SK-N-SH treated with all-trans-retinoic acid at 6 μM for 48 hours (cell line): ENCODE measurements at regions not wholly inside any gene's neighbourhood (a gene's known extent, or its start where the extent isn't known, plus 50 kb on each side); places are given as distances from the start of the nearest gene placed in this dataset.
A peak's percentile ranks its signal among the peaks of the same experiment; 100 is the strongest.
"Not testable (repeated sequence)": the region's sequence is repeated elsewhere in the genome, so short reads cannot be mapped to it uniquely, and the experiment has no call there.

ENCODE experiments used
- ATAC-seq: fragments of 200-7000 bp; cut with Tn5 transposase; 3 replicates; pipeline ENCODE4 v1.9.1; 2020; ENCODE audit warnings: mild to moderate bottlenecking, moderate library complexity
- ARNTL ChIP-seq: fragments of 450-650 bp; formaldehyde crosslinking; IDR thresholded peaks from 2 replicates; pipeline ENCODE4 v1.5.0; 2020; ENCODE audit warnings: low read depth, mild to moderate bottlenecking, moderate library complexity, borderline replicate concordance
- BACH2 ChIP-seq: fragments of 250-450 bp; sonication (Bioruptor Pico); IDR thresholded peaks from 2 replicates; pipeline ENCODE4 v1.9.0; 2021; ENCODE audit warnings: mild to moderate bottlenecking, borderline replicate concordance
- CREB5 ChIP-seq: fragments of 250-450 bp; sonication (Bioruptor Pico); IDR thresholded peaks from 2 replicates; pipeline ENCODE4 v1.5.1; 2020; ENCODE audit warnings: low read depth, mild to moderate bottlenecking, moderate library complexity
- CSDC2 ChIP-seq: fragments of 250-450 bp; sonication (Bioruptor Pico); IDR thresholded peaks from 2 replicates; pipeline ENCODE4 v1.5.0; 2020; ENCODE audit warnings: mild to moderate bottlenecking, moderate library complexity
- CSRNP3 ChIP-seq: fragments of 250-450 bp; sonication (Bioruptor Pico); IDR thresholded peaks from 2 replicates; pipeline ENCODE4 v1.5.1; 2021; ENCODE audit warnings: mild to moderate bottlenecking, moderate library complexity
- ESRRG ChIP-seq: fragments of 250-450 bp; sonication (Bioruptor Pico); IDR thresholded peaks from 2 replicates; pipeline ENCODE4 v1.6.1; 2021; ENCODE audit warnings: mild to moderate bottlenecking
- GLIS3 ChIP-seq: fragments of 250-450 bp; sonication (Bioruptor Pico); IDR thresholded peaks from 2 replicates; pipeline ENCODE4 v1.5.0; 2020; ENCODE audit warnings: mild to moderate bottlenecking, moderate library complexity
- ISL1 ChIP-seq: fragments of 250-450 bp; sonication (Bioruptor Pico); IDR thresholded peaks from 2 replicates; pipeline ENCODE4 v2.1.2; 2022; ENCODE audit warnings: mild to moderate bottlenecking, moderate library complexity
- OSR1 ChIP-seq: fragments of 250-450 bp; sonication (Bioruptor Pico); IDR thresholded peaks from 2 replicates; pipeline ENCODE4 v1.8.0; 2022; ENCODE audit warnings: moderate library complexity, mild to moderate bottlenecking, inconsistent platforms
- PATZ1 ChIP-seq: fragments of 250-450 bp; sonication (Bioruptor Pico); IDR thresholded peaks from 2 replicates; pipeline ENCODE4 v1.8.0; 2020; ENCODE audit warnings: mild to moderate bottlenecking, moderate library complexity, borderline replicate concordance
- PPARA ChIP-seq: fragments of 250-450 bp; sonication (Bioruptor Pico); IDR thresholded peaks from 2 replicates; pipeline ENCODE4 v1.5.0; 2020; ENCODE audit warnings: mild to moderate bottlenecking, borderline replicate concordance
- RARB ChIP-seq: fragments of 250-450 bp; sonication (Bioruptor Pico); IDR thresholded peaks from 2 replicates; pipeline ENCODE4 v1.8.0; 2021; ENCODE audit warnings: mild to moderate bottlenecking, moderate library complexity
- SNAI2 ChIP-seq: fragments of 250-450 bp; sonication (Bioruptor Pico); IDR thresholded peaks from 2 replicates; pipeline ENCODE4 v1.5.0; 2020; ENCODE audit warnings: mild to moderate bottlenecking, moderate library complexity
- TOX ChIP-seq: fragments of 250-450 bp; sonication (Bioruptor Pico); IDR thresholded peaks from 2 replicates; pipeline ENCODE4 v1.8.0; 2021; ENCODE audit warnings: mild to moderate bottlenecking, moderate library complexity, borderline replicate concordance
- ZC3H10 ChIP-seq: fragments of 250-450 bp; sonication (Bioruptor Pico); IDR thresholded peaks from 2 replicates; pipeline ENCODE4 v1.5.1; 2021; ENCODE audit warnings: mild to moderate bottlenecking, moderate library complexity
- ZFP3 ChIP-seq: fragments of 250-450 bp; sonication (Bioruptor Pico); IDR thresholded peaks from 2 replicates; pipeline ENCODE4 v1.5.0; 2020; ENCODE audit warnings: mild to moderate bottlenecking, moderate library complexity
- ZFP30 ChIP-seq: fragments of 450-650 bp; formaldehyde crosslinking; IDR thresholded peaks from 2 replicates; pipeline ENCODE4 v1.5.0; 2022; ENCODE audit warnings: mild to moderate bottlenecking, moderate library complexity
- ZNF565 ChIP-seq: fragments of 450-650 bp; formaldehyde crosslinking; conservative IDR thresholded peaks from 2 replicates; pipeline ENCODE4 v1.5.0; 2020; ENCODE audit warnings: low read depth, mild to moderate bottlenecking, moderate library complexity
- ZNF70 ChIP-seq: fragments of 450-650 bp; formaldehyde crosslinking; IDR thresholded peaks from 2 replicates; pipeline ENCODE4 v1.5.0; 2020; ENCODE audit warnings: mild to moderate bottlenecking, moderate library complexity

GRCh38 chr1:229716069-229716468, 90.0 kb downstream of the URB2 start:
- TF ChIP-seq TOX (CRISPR knock-in tag): no peak
- TF ChIP-seq SNAI2 (CRISPR knock-in tag): no peak
- no peak for TF ChIP-seq ZNF70 (CRISPR knock-in tag)
- TF ChIP-seq ZNF565 (CRISPR knock-in tag): no peak
- TF ChIP-seq RARB (CRISPR knock-in tag): no peak
- TF ChIP-seq BACH2 (CRISPR knock-in tag): no peak
- TF ChIP-seq PATZ1 (CRISPR knock-in tag): no peak

GRCh38 chr1:229716704-229717103, 90.7 kb downstream of the URB2 start:
- TF ChIP-seq ISL1 (CRISPR knock-in tag) (no peak), CSDC2 (CRISPR knock-in tag) (no peak)
- ATAC-seq: no peak

More at GRCh38 chr1:229716069-229716468, 90.0 kb downstream of the URB2 start:
- peak; percentile 26; the same call in 2 of the 3 replicates for ATAC-seq

GRCh38 chr1:229717786-229718576, 91.9 kb downstream of the URB2 start:
- ATAC-seq: peak; percentile 35; the same call in 2 of the 3 replicates
- TF ChIP-seq OSR1 (CRISPR knock-in tag): no peak
- TF ChIP-seq RARB (CRISPR knock-in tag): no peak
- no peak for TF ChIP-seq TOX (CRISPR knock-in tag)
- no peak for TF ChIP-seq ARNTL
- no peak for TF ChIP-seq ESRRG (CRISPR knock-in tag)

- TF ChIP-seq SNAI2 (CRISPR knock-in tag): no peak
- no peak for ATAC-seq
Measured at GRCh38 chr1:229726061-229726460, 100.0 kb downstream of the URB2 start.

GRCh38 chr1:229729916-229730315, 103.9 kb downstream of the URB2 start:
- no peak for ATAC-seq
- TF ChIP-seq ZFP30 (CRISPR knock-in tag): no peak
- peak; percentile 23; the same call in 1 of the 2 replicates for TF ChIP-seq ZNF70 (CRISPR knock-in tag)

- ATAC-seq: no peak
- TF ChIP-seq PPARA (CRISPR knock-in tag): no peak
- no peak for TF ChIP-seq ZFP3
- no peak for TF ChIP-seq BACH2 (CRISPR knock-in tag)
- TF ChIP-seq CREB5 (CRISPR knock-in tag): no peak
- no peak for TF ChIP-seq ESRRG (CRISPR knock-in tag)
Measured at GRCh38 chr1:229730573-229730972, 104.5 kb downstream of the URB2 start.

- ATAC-seq: no peak
- TF ChIP-seq CSDC2 (CRISPR knock-in tag): no peak
- no peak for TF ChIP-seq GLIS3
- TF ChIP-seq SNAI2 (CRISPR knock-in tag): no peak
- TF ChIP-seq ISL1 (CRISPR knock-in tag): no peak
- no peak for TF ChIP-seq BACH2 (CRISPR knock-in tag)
Measured at GRCh38 chr1:229732061-229732460, 106.0 kb downstream of the URB2 start.

- TF ChIP-seq ZFP3 (no peak), PATZ1 (CRISPR knock-in tag) (no peak), ZC3H10 (no peak), CSRNP3 (CRISPR knock-in tag) (no peak), ARNTL (no peak)
- no peak for ATAC-seq
Measured at GRCh38 chr1:229736376-229736775, 110.3 kb downstream of the URB2 start.

- ATAC-seq: not testable (repeated sequence)
Measured at GRCh38 chr1:229742614-229743013, 116.6 kb downstream of the URB2 start.
